HG03378 (cell line): ENCODE measurements at regions not wholly inside any gene's neighbourhood (a gene's known extent, or its start where the extent isn't known, plus 50 kb on each side); places are given as distances from the start of the nearest gene placed in this dataset.
"Not testable (repeated sequence)": the region's sequence is repeated elsewhere in the genome, so short reads cannot be mapped to it uniquely, and the experiment has no call there.

Source experiments
- ATAC-seq: cut with Tn5 transposase; IDR thresholded peaks from one replicate; pipeline ENCODE4 v1.9.1; 2021; ENCODE audit warnings: mild to moderate bottlenecking, moderate library complexity; ENCODE audit not compliant: unreplicated experiment

DNA sequence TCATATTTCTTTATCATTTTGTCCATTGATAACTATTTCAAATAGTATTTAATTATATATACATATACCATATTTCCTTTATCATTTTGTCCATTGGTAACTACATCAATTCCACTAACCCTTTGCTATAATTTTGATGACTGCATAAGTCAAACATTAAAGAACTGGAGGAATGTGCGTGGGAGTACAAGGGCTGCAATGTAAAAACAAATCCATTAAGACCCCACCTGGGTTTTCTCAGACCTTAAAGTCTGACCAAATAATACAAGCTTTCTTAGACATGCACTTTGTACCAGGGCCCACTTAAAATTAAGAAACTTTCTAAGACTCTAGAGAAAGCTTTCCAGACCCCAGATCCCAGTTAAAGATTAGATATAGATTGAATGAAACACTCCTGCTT is 1622.4 kb upstream of the PCDH10 start:
- ATAC-seq = no peak

DNA sequence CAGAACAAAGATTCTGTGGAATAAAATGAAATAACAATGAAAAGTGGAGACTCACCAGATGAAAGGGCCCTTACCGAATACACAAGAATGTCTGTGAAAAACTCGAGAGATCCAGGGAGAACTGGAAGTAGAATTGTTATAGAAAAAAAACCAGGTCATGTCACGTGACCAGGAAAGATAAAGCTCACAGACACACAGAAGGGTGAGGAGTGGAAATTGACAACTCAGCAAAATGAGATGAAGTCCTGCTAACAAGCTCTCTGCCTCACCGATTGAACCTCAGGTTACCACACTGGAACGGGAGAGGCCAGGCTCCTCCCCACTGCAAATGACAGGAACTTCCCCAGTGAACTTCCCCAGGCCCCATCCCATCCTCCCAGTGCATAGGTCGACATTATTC is 1618.0 kb upstream of the PCDH10 start:
- ATAC-seq = no peak

DNA sequence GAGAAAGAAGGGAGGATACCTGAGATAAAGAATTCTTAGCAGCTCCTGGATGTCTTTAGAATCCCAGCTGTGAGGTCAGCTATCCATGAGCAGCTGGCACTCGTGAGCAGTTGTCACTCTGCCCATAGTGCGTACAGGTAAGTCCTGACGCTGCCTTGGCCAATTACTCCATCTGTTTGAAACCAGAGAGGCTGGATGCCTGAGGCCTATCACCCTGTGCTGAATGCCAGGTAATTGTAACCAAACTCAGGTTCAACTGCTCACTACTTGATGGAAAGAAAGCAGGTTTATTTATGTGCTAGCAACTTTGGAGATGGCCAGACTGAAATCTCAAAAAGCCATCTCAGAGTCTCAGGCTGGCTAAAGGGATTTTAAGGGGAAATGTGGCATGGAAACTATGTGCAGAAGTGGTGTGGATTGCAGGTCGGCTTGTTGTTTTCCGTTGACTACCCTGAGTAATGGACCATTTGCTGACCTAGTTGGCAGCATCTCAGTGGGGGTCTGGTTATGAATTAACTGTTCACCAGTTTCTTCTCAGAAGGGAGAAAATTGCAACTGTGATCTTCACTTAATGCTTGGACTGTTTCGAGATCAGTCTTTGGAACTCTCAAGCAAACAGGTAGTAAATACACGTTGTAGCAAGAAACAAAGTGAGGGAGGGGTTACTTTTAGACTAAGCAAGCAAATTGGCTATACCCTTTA is 1614.0 kb upstream of the PCDH10 start:
- ATAC-seq = no peak

DNA sequence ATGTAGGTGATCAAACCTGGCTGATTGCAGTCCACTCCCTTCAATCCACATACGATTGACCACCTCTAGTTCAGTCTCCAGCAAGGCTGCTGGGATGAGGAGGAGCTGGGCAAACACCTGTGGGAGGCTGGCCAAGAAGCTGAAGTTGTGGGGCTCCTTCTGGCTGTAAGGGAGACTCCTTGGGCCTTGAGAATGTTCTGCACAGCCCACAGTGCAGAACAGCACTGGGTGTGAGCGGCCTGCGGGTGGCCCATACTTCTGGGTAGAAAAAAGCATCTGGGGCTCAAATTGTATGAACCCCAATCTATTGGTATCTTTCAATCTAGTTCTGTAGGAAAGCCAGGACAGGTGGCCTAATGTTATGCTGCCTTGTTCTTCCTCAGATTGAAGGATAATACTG is 1608.8 kb upstream of the PCDH10 start:
- ATAC-seq = no peak

DNA sequence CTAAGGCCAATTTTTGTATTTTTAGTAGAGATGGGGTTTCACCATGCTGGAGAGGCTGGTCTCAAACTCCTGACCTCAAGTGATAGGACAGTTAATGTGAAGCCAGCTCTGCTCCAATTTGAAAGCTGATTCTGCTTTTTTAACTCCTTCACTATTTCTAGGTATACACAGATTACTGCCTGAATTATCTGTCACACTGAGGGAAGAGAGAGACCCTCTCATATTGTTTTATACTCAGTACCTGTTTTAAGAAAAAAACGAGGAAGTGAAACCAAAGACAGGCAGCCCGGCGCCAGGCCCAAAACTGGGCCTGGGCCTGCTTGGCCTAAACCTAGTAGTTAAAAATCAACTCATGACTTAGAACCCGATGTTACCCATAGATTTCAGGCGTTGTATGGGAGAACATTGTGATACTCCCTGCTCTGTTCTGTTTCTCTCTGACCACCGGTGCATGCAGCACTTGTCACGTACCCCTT is 1601.5 kb upstream of the PCDH10 start:
- peak; percentile 77 for ATAC-seq

DNA sequence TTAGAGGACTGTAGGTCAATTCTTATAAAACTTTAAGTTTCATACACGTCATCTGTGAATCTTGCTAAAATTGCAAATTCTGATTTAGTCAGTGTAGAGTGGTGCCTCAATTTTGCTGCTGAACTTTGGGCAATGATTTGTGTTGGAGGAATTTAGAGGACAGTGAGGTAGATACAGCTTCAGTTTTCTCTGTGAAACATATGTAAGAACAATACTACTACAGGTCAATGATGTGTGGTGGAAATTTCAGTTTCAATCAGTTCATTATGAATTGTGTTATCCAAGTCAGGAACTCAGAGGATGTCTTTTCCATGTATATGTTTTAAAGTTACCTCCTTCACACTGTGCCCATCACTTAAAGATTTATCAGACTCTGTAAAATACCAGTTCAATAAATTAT is 1597.8 kb upstream of the PCDH10 start:
- ATAC-seq = no peak

DNA sequence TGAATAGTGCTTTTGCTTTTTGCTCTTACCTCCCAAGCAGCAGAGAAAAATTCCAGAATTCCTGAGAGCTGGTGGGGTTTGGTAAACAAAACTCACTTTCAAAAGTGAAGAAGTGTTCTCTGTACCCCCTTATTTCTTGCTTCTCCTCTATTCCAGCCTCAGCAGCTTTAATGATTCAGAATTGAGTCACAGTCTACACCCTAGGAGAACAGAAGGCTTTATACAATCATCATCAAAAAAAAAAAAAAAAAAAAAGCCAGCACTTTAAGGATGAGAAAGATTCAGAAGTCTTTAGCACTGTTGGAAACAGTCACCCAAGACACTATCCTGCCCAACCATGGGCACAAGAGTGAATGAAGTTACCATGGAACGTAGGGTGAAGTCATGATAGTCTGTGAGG is 1583.1 kb upstream of the PCDH10 start:
- no peak for ATAC-seq

DNA sequence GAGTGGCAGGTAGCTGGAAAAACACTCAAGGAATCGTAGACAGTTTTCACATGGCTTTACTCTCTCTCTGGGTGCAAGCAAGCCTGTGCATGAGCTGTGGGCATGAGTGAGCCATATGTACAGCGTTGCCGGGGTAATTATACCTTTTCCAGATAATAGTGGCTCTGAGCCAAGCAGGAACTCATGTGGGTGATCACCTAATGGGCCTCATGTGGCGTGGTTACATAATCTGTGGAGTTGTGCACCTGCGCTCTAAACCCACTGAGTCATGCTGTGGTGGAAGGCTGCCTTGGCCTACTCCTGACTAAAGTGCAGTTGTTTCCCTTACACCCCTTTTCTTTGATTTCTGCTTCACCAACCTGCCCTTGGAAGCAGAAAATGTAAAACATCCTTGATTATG is 1564.5 kb upstream of the PCDH10 start:
- no peak for ATAC-seq

DNA sequence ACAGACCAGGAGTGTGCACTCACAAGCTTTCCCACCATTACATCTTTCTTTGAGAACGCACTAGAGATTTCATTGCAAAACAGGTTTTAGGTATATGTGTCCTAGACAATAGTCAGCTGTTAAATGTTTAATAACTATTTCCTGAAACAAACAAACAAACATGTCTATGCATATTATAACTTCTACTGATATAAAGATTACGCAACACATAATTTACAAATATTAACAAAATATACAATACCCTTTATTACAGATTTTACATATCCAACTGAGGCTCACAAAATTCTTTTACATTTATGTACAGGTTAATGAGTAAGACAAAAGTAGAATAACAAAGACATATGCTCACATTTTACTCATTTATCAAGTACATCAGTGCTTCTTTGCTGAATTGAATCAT is 1554.0 kb upstream of the PCDH10 start:
- ATAC-seq = no peak

DNA sequence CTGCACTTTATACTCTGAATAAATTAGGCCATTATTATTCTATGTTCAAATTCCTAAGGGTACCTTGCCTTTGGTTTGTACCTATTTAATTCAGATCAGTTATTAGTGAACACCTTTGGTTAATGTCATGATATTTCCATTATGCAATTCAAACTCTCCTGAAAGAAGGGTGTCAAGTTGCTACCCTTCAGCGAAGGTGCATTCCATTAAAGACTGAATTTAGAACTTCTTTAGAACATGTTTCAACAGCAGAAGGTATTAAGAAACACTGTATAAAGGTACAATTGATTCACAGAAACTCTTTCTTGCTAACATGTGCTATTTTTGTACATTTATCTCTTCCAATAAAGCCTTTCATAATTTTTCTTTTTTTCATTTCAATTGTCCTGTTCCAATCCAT is 1545.4 kb upstream of the PCDH10 start:
- no peak for ATAC-seq

DNA sequence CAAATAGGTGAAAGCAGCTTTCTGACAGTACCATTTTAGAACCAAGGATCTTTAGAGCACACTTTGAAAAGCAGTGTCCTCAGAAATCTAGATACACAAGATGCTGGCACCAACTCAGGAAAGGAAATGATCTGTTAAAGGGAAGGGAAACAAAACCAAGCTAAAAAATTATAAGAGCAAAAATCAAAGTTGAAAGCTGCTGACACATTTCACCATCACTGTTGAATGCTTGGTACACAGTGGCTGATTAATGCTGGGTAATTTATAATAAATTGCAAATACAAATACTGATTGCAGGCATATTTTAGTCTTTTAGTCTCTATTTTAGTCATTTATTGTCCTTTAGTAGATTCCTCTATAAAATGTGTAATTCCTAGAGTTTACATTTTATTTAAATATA is 1540.1 kb upstream of the PCDH10 start:
- no peak for ATAC-seq

DNA sequence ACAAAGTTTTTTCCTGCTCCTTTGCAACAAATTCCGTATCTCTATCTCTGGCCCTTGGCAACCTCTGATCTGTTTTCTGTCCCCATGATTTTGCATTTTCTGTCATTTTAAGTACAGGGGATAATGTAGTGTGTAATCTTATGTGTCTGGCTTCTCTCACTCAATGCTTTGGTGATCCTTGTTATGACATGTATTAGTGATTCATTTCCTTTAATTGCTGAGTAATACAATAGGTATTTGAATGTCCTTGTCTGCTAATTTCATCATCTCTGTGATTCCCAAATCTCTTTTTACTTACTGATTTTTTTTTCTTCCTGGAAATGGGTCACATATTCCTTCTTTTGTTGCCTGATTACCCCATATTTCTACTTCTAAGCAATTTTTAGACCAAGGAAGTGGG is 1538.6 kb upstream of the PCDH10 start:
- not testable (repeated sequence) for ATAC-seq

DNA sequence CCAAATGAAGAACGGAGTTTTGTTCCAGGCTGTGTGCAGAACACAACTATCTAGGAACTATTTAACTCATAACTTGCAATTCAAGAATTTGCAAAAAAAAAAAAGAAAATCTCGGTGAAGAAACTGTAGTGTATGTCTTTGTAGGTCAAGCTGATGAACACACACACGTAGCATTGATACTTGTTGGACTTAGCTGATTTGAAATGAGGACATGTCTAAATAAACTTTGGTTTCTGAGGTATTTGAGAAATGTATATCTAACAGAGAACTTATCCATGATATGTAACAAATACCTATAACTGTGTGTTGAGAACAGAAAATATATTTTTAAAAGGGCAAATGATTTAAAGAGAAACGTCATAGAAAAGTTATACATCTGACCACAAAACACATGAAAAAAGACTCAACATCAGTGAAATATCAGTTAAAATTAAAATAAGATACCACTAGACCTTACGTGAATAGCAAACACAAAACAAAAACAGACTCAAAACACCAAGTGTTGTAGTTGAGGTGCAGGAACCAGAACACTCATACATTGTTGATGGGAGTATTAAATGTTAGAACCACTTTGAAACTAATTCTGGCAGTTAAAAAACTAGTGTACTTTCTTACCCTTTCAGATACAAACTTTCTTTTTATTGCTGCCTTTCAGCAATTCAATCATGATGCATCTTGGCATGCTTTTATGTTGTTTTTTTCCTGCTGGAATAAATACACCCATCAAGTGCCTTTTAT is 1535.8 kb upstream of the PCDH10 start:
- peak; percentile 18 for ATAC-seq

DNA sequence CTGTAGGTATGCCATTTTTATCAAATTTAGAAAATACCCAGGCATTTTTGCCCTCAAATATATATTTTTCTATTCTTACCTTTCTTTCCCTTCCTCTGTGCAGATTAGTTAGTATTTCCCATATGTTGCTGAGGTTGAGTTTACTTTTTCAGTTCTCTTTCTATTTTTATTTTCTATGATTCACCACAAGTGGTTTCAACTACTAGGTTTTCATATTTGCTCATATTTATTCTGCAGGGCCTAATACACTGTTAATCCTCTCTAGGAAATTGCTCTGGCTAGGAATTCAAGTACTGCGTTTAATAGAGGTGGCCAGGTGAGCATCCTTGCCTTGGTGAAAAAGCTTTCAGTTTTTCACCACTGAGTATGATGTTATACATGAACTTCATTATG is 1535.3 kb upstream of the PCDH10 start:
- ATAC-seq = peak; percentile 85

DNA sequence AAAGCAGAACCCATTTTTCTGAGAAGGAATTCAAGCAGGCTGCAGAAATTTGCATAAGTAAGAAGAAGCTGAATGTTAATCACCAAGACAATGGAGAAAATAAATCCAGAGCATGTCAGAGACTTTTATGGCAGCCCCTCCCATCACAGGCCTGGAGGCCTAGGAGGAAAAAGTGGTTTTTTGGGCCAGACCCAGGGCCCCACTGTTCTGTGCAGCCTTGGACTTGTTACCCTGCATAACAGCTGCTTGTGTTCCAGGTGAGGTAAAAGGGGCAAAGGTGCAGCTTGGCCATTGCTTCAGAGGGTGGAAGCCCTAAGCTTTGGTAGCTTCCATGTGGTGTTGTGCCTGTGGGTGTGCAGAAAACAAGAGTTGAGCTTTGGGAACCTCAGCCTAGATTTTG is 1516.2 kb upstream of the PCDH10 start:
- no peak for ATAC-seq

DNA sequence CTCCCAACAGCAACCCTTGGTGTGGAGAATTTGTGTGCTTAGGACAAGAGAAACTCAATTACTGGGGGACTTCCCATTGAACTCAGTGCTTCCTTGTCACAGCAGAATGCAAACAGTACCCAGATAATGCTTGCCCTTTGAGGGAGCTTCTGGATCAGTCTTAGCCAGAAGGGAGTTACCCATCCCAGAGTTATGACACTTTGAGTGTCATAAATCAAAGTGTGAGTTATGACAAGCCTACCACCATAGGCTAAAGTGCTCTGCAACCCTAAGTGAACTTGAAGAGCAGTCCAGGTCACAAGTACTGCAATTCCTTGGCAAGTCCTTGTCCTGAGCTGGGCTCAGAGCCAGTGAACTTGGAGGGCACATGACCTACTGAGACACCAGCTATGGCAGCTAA is 1513.9 kb upstream of the PCDH10 start:
- ATAC-seq = no peak

DNA sequence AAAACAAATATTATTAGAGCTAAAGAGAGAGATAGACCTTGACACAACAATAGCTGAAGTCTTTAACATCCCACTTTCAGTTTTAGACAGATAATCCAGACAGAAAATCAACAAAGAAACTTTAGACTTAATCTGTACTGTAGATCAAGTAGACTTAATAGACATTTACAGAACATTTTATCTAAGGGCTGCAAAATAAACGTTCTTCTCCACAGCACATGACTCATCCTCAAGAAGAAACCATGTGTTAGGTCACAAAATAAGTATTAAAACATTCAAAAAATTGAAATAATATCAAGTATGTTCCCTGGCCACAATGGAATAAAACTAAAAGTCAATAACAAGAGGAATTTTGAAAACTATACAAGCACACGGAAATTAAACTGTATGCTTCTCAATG is 1510.3 kb upstream of the PCDH10 start:
- no peak for ATAC-seq

DNA sequence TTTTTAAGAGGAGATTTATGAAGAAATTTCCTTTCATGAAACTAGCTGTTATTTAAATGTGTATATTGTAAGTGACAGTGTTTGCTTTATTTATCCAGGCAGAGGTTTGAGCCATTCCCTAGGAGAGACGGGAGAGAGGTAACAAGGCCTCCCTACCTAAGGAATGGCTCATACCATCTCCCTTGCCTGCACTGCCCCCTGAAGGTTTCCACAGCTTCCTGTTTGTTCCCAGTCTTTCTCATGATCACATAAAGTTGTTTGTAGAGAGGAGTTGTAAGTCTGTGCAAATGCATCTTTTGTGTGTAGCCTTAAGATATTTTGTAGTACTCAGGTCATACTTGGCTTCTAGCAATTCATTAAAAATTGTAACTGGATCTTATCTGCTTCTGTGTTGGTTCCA is 1504.5 kb upstream of the PCDH10 start:
- no peak for ATAC-seq

DNA sequence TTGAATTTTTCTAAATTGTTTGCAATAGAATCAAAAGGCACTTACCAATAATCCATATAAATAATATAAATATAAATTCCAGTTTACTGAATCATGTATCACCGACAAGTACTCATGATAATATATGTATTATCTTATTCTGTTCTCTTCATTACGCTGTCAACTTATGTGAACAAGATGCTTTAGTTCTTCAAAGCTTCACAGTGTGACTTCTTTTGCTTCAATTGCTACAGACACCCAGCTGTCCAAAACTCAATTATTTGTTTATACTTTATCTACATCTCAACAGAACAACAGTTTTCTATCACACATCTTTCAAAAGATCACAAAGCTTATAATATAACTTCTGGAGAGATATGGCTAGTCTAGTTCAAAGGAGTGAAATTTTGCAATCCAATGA is 1499.9 kb upstream of the PCDH10 start:
- no peak for ATAC-seq

DNA sequence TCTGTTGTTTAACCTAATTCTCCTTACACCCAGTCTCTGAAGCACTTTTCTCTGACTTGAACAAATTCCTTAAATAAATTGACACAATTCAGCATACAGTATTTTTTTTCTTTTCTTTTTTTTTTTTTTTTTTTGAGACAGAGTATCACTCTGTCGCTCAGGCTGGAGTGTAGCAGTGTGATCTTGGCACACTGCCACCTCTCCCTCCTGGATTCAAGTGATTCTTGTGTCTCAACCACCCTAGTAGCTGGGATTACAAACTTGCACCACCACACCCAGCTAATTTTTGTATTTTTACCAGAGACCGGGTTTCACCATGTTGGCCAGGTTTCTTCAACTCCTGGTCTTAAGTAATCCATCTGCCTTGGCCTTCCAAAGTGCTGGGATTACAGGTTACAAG is 1498.1 kb upstream of the PCDH10 start:
- ATAC-seq = no peak

DNA sequence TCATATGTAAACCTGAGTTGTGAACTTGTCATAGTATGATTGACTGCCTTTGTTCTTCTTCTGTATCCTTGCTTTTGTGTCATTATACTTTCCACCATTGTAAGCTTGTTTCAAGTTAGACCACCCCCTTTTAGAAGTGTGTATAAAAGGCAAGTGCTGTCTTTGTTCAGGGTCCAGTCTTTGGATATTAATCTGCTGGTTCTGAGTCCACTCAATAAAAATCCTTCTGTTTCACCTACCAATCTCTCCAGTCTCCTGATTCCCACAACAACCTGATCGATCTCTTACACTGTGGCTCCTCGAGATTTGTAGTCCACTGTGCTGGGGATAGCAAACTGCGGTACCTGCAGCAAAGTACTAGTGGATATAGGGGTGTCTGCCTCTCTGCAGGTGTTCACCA is 1465.8 kb upstream of the PCDH10 start:
- ATAC-seq = not testable (repeated sequence)

DNA sequence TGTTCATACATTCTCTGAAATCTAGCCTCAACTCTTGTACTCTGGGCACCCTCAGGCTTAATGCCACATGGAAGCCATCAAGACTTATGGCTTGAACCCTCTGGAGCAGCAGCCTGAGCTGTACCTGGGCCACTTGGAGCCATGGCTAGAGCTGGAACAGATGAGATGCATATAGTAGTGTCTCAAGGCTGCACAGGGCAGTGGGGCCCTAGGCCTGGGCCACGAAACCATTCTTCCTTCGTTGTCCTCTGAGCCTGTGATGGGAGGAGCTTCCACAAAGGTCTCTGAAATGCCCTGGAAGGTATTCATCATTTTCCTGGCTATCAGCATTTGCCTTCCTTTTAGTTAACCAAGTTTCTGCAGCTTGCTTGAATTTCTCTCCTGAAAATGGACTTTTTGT is 1427.2 kb upstream of the PCDH10 start:
- no peak for ATAC-seq

DNA sequence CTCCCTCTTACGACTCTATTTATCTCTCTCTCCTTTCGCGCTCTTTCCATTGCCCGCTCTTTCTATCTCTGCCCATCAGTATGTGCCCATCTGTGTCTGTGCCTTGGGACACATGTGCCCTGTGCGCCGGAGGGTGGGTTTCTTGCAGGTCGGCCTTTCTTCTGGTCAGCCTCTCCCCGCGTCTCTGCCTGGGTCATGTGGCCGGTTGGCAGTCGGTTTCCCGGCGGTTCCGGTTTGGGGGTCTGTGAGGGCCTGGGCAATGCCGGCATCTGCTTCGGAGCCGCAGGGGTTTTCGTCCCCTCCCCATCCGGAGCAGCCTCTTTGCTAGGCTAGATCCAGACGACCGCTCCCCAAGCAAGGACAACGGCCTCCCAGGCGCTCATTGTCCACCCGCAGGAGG is 1426.0 kb upstream of the PCDH10 start:
- not testable (repeated sequence) for ATAC-seq
